WTC11 (cell line): ENCODE measurements at regions not wholly inside any gene's neighbourhood (a gene's known extent, or its start where the extent isn't known, plus 50 kb on each side); places are given as distances from the start of the nearest gene placed in this dataset.

Experiments used
- ATAC-seq: fragments of 200-7000 bp; cut with Tn5 transposase; 2 replicates; pipeline ENCODE4 v1.10.0; 2021; ENCODE audit warnings: mild to moderate bottlenecking, moderate library complexity
- CTCF ChIA-PET: fragments of 300-600 bp; sonication (Branson Sonifier 250); formaldehyde crosslinking; loops from one replicate; lab custom pipeline; 2021; ENCODE audit warnings: antibody characterized with exemption; lab: Charles Lee
- POLR2A ChIA-PET: fragments of 350-600 bp; sonication (Branson Sonifier 250); formaldehyde crosslinking; loops from one replicate; lab custom pipeline; 2021; ENCODE audit warnings: antibody characterized with exemption; lab: Charles Lee
- DNase-seq: peaks from one replicate; pipeline ENCODE4 v3.0.0; 2021; ENCODE audit warnings: low spot score
- H3K27ac Mint-ChIP-seq: 2 replicates; pipeline ENCODE4 v1.8.0; 2021; ENCODE audit warnings: mixed read lengths
- H3K27me3 Mint-ChIP-seq: 2 replicates; pipeline ENCODE4 v1.8.0; 2021; ENCODE audit warnings: low read depth, mild to moderate bottlenecking, moderate library complexity, mixed read lengths
- H3K36me3 Mint-ChIP-seq: 2 replicates; pipeline ENCODE4 v1.8.0; 2021; ENCODE audit warnings: mixed read lengths
- H3K4me1 Mint-ChIP-seq: 2 replicates; pipeline ENCODE4 v1.8.0; 2022; ENCODE audit warnings: mixed read lengths
- H3K4me3 Mint-ChIP-seq: 2 replicates; pipeline ENCODE4 v1.8.0; 2021; ENCODE audit warnings: mild to moderate bottlenecking, moderate library complexity, mixed read lengths
- H3K9me3 Mint-ChIP-seq: 2 replicates; pipeline ENCODE4 v1.8.0; 2021; ENCODE audit warnings: mixed read lengths
- E2F1 ChIP-seq: sonication (generic); formaldehyde crosslinking; IDR thresholded peaks from 2 replicates; pipeline ENCODE4 v1.8.0; 2022; ENCODE audit warnings: mild to moderate bottlenecking, missing genetic modification reagents
- FOXJ3 ChIP-seq: sonication (generic); formaldehyde crosslinking; IDR thresholded peaks from 2 replicates; pipeline ENCODE4 v1.9.0; 2021; ENCODE audit warnings: missing genetic modification reagents, mild to moderate bottlenecking, borderline replicate concordance
- FOXK1 ChIP-seq: sonication (generic); formaldehyde crosslinking; IDR thresholded peaks from 2 replicates; pipeline ENCODE4 v1.8.0; 2022; ENCODE audit warnings: mild to moderate bottlenecking, moderate library complexity, missing genetic modification reagents
- GRHL2 ChIP-seq: fragments of 250-450 bp; sonication (Bioruptor Pico); IDR thresholded peaks from 2 replicates; pipeline ENCODE4 v1.8.0; 2022; ENCODE audit warnings: mild to moderate bottlenecking, moderate library complexity; ENCODE audit not compliant: insufficient replicate concordance, severe bottlenecking
- IRF1 ChIP-seq: sonication (generic); formaldehyde crosslinking; IDR thresholded peaks from 2 replicates; pipeline ENCODE4 v1.8.0; 2023; ENCODE audit warnings: missing genetic modification reagents
- MXD4 ChIP-seq: fragments of 250-450 bp; sonication (Bioruptor Pico); IDR thresholded peaks from 2 replicates; pipeline ENCODE4 v1.8.0; 2021; ENCODE audit warnings: mild to moderate bottlenecking, moderate library complexity, borderline replicate concordance
- TP53 ChIP-seq: sonication (generic); formaldehyde crosslinking; IDR thresholded peaks from 2 replicates; pipeline ENCODE4 v1.8.1; 2023; ENCODE audit warnings: mild to moderate bottlenecking, missing genetic modification reagents
- ZMAT4 ChIP-seq: fragments of 250-450 bp; sonication (Bioruptor Pico); IDR thresholded peaks from 2 replicates; pipeline ENCODE4 v1.9.0; 2021; ENCODE audit warnings: mild to moderate bottlenecking
- ZNF138 ChIP-seq: sonication (generic); formaldehyde crosslinking; conservative IDR thresholded peaks from 2 replicates; pipeline ENCODE4 v1.8.1; 2022; ENCODE audit warnings: mild to moderate bottlenecking, moderate library complexity, missing genetic modification reagents
- ZNF219 ChIP-seq: sonication (generic); formaldehyde crosslinking; IDR thresholded peaks from 2 replicates; pipeline ENCODE4 v1.8.0; 2023; ENCODE audit warnings: missing genetic modification reagents, mild to moderate bottlenecking, borderline replicate concordance
- ZNF263 ChIP-seq: sonication (generic); formaldehyde crosslinking; IDR thresholded peaks from 2 replicates; pipeline ENCODE4 v1.8.1; 2022; ENCODE audit warnings: low read depth, mild to moderate bottlenecking, moderate library complexity, missing genetic modification reagents
- ZNF317 ChIP-seq: sonication (generic); formaldehyde crosslinking; IDR thresholded peaks from 2 replicates; pipeline ENCODE4 v1.8.1; 2023; ENCODE audit warnings: low read depth, mild to moderate bottlenecking, moderate library complexity, missing genetic modification reagents, borderline replicate concordance
- TF ChIP-seq, protein P1 (sequence below): sonication (generic); formaldehyde crosslinking; IDR thresholded peaks from 2 replicates; pipeline ENCODE4 v1.8.1; 2022; ENCODE audit warnings: mild to moderate bottlenecking, missing genetic modification reagents, moderate library complexity, borderline replicate concordance
- TF ChIP-seq, protein P2 (sequence below): sonication (generic); formaldehyde crosslinking; IDR thresholded peaks from 2 replicates; pipeline ENCODE4 v1.8.1; 2022; ENCODE audit warnings: low read depth, mild to moderate bottlenecking, moderate library complexity, missing genetic modification reagents, borderline replicate concordance
- TF ChIP-seq, protein P3 (sequence below): sonication (generic); formaldehyde crosslinking; IDR thresholded peaks from 2 replicates; pipeline ENCODE4 v1.8.1; 2022; ENCODE audit warnings: missing genetic modification reagents, borderline replicate concordance
- TF ChIP-seq, protein P4 (sequence below): sonication (generic); formaldehyde crosslinking; conservative IDR thresholded peaks from 2 replicates; pipeline ENCODE4 v1.8.1; 2023; ENCODE audit warnings: mild to moderate bottlenecking, low read depth, missing genetic modification reagents, moderate library complexity
- TF ChIP-seq, protein P5 (sequence below): sonication (generic); formaldehyde crosslinking; IDR thresholded peaks from 2 replicates; pipeline ENCODE4 v1.8.1; 2023; ENCODE audit warnings: mild to moderate bottlenecking, missing genetic modification reagents, moderate library complexity

- ATAC-seq, result no peak
- Mint-ChIP-seq H3K9me3 (peaks cover 23% of the 10 kb centered on the region), H3K36me3 (no peaks in the 10 kb centered on the region; the same call in 1 of the 2 replicates), H3K4me3 (no peak overlapping the region), H3K27ac (no peak overlapping the region)
- CTCF ChIA-PET, result no interaction called here
- TF ChIP-seq TP53 (CRISPR knock-in tag) (no peak), ZMAT4 (no peak), GRHL2 (CRISPR knock-in tag) (no peak), ZNF138 (CRISPR knock-in tag) (no peak), FOXK1 (CRISPR knock-in tag) (no peak), ZNF263 (CRISPR knock-in tag) (no peak), ZNF317 (CRISPR knock-in tag) (no peak), MXD4 (CRISPR knock-in tag) (no peak), FOXJ3 (CRISPR knock-in tag) (no peak), IRF1 (CRISPR knock-in tag) (no peak), E2F1 (CRISPR knock-in tag) (no peak), ZNF219 (CRISPR knock-in tag) (no peak)
- TF ChIP-seq, protein P1, sequence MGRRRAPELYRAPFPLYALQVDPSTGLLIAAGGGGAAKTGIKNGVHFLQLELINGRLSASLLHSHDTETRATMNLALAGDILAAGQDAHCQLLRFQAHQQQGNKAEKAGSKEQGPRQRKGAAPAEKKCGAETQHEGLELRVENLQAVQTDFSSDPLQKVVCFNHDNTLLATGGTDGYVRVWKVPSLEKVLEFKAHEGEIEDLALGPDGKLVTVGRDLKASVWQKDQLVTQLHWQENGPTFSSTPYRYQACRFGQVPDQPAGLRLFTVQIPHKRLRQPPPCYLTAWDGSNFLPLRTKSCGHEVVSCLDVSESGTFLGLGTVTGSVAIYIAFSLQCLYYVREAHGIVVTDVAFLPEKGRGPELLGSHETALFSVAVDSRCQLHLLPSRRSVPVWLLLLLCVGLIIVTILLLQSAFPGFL (CRISPR knock-in tag), result no peak
- TF ChIP-seq, protein P2, sequence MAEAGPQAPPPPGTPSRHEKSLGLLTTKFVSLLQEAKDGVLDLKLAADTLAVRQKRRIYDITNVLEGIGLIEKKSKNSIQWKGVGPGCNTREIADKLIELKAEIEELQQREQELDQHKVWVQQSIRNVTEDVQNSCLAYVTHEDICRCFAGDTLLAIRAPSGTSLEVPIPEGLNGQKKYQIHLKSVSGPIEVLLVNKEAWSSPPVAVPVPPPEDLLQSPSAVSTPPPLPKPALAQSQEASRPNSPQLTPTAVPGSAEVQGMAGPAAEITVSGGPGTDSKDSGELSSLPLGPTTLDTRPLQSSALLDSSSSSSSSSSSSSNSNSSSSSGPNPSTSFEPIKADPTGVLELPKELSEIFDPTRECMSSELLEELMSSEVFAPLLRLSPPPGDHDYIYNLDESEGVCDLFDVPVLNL, result no peak
- TF ChIP-seq, protein P3, sequence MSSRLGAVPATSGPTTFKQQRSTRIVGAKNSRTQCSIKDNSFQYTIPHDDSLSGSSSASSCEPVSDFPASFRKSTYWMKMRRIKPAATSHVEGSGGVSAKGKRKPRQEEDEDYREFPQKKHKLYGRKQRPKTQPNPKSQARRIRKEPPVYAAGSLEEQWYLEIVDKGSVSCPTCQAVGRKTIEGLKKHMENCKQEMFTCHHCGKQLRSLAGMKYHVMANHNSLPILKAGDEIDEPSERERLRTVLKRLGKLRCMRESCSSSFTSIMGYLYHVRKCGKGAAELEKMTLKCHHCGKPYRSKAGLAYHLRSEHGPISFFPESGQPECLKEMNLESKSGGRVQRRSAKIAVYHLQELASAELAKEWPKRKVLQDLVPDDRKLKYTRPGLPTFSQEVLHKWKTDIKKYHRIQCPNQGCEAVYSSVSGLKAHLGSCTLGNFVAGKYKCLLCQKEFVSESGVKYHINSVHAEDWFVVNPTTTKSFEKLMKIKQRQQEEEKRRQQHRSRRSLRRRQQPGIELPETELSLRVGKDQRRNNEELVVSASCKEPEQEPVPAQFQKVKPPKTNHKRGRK (CRISPR knock-in tag), result no peak
- TF ChIP-seq, protein P4, sequence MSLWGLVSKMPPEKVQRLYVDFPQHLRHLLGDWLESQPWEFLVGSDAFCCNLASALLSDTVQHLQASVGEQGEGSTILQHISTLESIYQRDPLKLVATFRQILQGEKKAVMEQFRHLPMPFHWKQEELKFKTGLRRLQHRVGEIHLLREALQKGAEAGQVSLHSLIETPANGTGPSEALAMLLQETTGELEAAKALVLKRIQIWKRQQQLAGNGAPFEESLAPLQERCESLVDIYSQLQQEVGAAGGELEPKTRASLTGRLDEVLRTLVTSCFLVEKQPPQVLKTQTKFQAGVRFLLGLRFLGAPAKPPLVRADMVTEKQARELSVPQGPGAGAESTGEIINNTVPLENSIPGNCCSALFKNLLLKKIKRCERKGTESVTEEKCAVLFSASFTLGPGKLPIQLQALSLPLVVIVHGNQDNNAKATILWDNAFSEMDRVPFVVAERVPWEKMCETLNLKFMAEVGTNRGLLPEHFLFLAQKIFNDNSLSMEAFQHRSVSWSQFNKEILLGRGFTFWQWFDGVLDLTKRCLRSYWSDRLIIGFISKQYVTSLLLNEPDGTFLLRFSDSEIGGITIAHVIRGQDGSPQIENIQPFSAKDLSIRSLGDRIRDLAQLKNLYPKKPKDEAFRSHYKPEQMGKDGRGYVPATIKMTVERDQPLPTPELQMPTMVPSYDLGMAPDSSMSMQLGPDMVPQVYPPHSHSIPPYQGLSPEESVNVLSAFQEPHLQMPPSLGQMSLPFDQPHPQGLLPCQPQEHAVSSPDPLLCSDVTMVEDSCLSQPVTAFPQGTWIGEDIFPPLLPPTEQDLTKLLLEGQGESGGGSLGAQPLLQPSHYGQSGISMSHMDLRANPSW (CRISPR knock-in tag), result no peak
- TF ChIP-seq, protein P5, sequence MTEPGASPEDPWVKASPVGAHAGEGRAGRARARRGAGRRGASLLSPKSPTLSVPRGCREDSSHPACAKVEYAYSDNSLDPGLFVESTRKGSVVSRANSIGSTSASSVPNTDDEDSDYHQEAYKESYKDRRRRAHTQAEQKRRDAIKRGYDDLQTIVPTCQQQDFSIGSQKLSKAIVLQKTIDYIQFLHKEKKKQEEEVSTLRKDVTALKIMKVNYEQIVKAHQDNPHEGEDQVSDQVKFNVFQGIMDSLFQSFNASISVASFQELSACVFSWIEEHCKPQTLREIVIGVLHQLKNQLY (CRISPR knock-in tag), result no peak
- TF ChIP-seq, all 79 proteins: peak for 0
- POLR2A ChIA-PET, result no interaction called here
- Mint-ChIP-seq H3K27me3 (peaks cover 36% of the 10 kb centered on the region), H3K4me1 (peaks cover 11% of the 10 kb centered on the region)
- DNase-seq, result no peak
Observed at GRCh38 chr6:98530732-98531131, 303.6 kb upstream of the POU3F2 start.
